ENCODE measurements at regions not wholly inside any gene's neighbourhood (a gene's known extent, or its start where the extent isn't known, plus 50 kb on each side); places are given as distances from the start of the nearest gene placed in this dataset.

DNA sequence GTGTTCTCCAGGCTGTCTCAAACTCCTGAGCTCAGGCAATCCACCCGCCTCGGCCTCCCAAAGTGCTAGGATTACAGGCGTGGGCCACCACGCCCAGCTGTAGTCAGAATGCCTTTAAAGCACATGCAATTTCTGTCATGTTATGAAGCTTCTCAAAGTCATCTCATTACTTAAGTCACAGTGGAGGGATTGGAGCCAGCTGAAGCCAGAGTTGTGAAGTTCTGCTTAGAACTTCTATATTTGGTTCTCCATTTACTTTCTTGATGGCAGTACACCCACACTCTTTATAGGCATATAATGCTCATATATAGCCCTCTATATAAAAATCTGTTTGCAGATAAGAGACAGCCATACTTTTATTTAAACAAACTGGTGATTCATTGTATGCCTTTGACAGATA lies 68.8 kb upstream of the CWC22 start:
- TF ChIP-seq, protein P1, sequence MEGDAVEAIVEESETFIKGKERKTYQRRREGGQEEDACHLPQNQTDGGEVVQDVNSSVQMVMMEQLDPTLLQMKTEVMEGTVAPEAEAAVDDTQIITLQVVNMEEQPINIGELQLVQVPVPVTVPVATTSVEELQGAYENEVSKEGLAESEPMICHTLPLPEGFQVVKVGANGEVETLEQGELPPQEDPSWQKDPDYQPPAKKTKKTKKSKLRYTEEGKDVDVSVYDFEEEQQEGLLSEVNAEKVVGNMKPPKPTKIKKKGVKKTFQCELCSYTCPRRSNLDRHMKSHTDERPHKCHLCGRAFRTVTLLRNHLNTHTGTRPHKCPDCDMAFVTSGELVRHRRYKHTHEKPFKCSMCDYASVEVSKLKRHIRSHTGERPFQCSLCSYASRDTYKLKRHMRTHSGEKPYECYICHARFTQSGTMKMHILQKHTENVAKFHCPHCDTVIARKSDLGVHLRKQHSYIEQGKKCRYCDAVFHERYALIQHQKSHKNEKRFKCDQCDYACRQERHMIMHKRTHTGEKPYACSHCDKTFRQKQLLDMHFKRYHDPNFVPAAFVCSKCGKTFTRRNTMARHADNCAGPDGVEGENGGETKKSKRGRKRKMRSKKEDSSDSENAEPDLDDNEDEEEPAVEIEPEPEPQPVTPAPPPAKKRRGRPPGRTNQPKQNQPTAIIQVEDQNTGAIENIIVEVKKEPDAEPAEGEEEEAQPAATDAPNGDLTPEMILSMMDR (IDR thresholded peaks at IDR 0.05; ENCODE audit: insufficient read depth, low read length) = no peak
- no peak for TF ChIP-seq SPI1 (IDR thresholded peaks at IDR 0.05; ENCODE audit: borderline replicate concordance, low read depth)
- no peak for TF ChIP-seq POLR2AphosphoS5 (IDR thresholded peaks at IDR 0.05; ENCODE audit: low read depth)
- TF ChIP-seq, protein P2, sequence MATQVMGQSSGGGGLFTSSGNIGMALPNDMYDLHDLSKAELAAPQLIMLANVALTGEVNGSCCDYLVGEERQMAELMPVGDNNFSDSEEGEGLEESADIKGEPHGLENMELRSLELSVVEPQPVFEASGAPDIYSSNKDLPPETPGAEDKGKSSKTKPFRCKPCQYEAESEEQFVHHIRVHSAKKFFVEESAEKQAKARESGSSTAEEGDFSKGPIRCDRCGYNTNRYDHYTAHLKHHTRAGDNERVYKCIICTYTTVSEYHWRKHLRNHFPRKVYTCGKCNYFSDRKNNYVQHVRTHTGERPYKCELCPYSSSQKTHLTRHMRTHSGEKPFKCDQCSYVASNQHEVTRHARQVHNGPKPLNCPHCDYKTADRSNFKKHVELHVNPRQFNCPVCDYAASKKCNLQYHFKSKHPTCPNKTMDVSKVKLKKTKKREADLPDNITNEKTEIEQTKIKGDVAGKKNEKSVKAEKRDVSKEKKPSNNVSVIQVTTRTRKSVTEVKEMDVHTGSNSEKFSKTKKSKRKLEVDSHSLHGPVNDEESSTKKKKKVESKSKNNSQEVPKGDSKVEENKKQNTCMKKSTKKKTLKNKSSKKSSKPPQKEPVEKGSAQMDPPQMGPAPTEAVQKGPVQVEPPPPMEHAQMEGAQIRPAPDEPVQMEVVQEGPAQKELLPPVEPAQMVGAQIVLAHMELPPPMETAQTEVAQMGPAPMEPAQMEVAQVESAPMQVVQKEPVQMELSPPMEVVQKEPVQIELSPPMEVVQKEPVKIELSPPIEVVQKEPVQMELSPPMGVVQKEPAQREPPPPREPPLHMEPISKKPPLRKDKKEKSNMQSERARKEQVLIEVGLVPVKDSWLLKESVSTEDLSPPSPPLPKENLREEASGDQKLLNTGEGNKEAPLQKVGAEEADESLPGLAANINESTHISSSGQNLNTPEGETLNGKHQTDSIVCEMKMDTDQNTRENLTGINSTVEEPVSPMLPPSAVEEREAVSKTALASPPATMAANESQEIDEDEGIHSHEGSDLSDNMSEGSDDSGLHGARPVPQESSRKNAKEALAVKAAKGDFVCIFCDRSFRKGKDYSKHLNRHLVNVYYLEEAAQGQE (IDR thresholded peaks at IDR 0.05; ENCODE audit: insufficient replicate concordance, low read depth) = no peak
